Activated naive CD8-positive, alpha-beta T cell treated with anti-CD3 and anti-CD28 coated beads for 36 hours (primary cell): ENCODE measurements at regions not wholly inside any gene's neighbourhood (a gene's known extent, or its start where the extent isn't known, plus 50 kb on each side); places are given as distances from the start of the nearest gene placed in this dataset.
"Not testable (repeated sequence)": the region's sequence is repeated elsewhere in the genome, so short reads cannot be mapped to it uniquely, and the experiment has no call there.

Experiments used
- DNase-seq: peaks from one replicate; pipeline ENCODE4 v3.0.0; 2021
- H3K27ac Mint-ChIP-seq: one replicate; pipeline ENCODE4 v1.8.0; 2022; ENCODE audit warnings: mild to moderate bottlenecking, moderate library complexity, mixed read lengths
- H3K27me3 Mint-ChIP-seq: one replicate; pipeline ENCODE4 v1.8.0; 2022; ENCODE audit warnings: mild to moderate bottlenecking, mixed read lengths
- H3K36me3 Mint-ChIP-seq: one replicate; pipeline ENCODE4 v1.8.0; 2021; ENCODE audit warnings: mild to moderate bottlenecking, mixed read lengths
- H3K4me1 Mint-ChIP-seq: one replicate; pipeline ENCODE4 v1.8.0; 2021; ENCODE audit warnings: mixed read lengths
- H3K4me3 Mint-ChIP-seq: one replicate; pipeline ENCODE4 v1.8.0; 2022; ENCODE audit warnings: mild to moderate bottlenecking, moderate library complexity, mixed read lengths
- H3K9me3 Mint-ChIP-seq: one replicate; pipeline ENCODE4 v1.8.0; 2022; ENCODE audit warnings: mixed read lengths

DNA sequence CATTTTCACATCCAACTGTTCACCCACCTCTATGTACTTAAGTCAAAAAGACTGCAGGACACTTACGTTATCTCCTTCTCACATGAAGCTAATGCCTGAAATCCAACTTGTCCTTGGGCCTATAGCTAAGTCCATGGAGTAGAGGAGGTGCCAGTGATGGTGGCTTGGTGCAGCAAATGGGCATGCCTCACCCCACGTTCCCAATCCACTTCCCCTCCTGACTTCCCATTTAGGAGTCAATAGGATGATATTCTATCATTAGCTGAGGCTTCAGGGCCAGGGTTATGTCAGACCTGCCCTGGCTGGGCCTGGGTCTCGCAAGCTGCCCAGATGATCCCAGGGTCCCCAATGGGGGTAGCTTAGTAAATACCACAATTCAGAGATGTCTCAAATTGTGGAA is 410.4 kb downstream of the MAFB start:
- no peak overlapping the region for H3K4me3 Mint-ChIP-seq
- peaks cover 7% of the 10 kb centered on the region for H3K27me3 Mint-ChIP-seq
- H3K27ac Mint-ChIP-seq = no peak overlapping the region
- H3K36me3 Mint-ChIP-seq = no peaks in the 10 kb centered on the region
- no peaks in the 10 kb centered on the region for H3K4me1 Mint-ChIP-seq
- no peaks in the 10 kb centered on the region for H3K9me3 Mint-ChIP-seq
- DNase-seq = no peak

DNA sequence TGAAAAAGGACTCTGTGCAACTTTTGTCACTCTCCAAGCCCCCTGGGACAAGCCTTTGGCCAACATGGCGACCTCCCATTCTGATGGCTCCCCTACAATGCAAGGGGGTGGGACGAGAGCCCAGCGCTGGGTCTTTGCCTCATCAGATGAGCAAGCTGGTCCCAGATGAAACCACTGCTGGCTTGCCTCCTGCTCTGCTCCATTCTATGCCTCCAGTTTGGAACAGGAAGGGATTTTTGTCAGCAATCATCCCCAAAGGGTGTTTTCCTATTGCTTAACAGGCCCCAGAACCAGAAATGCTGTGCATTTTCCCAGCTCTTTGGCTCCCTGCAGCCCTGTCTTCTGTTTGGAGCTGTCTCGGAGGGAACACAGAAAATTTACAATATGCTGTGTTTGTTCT is 412.7 kb downstream of the MAFB start:
- H3K4me1 Mint-ChIP-seq = no peaks in the 10 kb centered on the region
- peaks cover 7% of the 10 kb centered on the region for H3K27me3 Mint-ChIP-seq
- H3K9me3 Mint-ChIP-seq = no peaks in the 10 kb centered on the region
- H3K4me3 Mint-ChIP-seq = no peak overlapping the region
- H3K27ac Mint-ChIP-seq = no peak overlapping the region
- DNase-seq = no peak
- no peaks in the 10 kb centered on the region for H3K36me3 Mint-ChIP-seq

DNA sequence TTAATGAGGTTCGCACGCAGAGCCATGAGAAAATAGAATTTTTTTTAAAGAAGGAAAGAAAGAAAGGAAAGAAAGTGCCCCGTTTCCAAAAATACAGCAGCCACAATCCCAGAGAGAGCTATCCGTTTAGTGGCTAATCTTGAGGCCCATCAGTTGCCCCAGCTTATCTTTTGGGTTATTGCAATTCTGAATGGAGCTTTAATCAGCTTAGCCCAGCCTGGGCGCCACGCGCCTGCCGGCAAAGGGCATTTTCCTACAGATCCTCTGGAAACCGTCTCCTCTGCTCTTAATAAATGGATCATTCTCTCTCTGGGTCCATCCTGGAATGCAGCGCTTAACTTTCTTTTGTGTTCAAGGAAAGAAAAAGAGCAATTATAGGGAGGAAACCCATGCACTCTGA is 413.3 kb downstream of the MAFB start:
- no peak for DNase-seq
- no peaks in the 10 kb centered on the region for H3K9me3 Mint-ChIP-seq
- no peak overlapping the region for H3K4me3 Mint-ChIP-seq
- H3K27ac Mint-ChIP-seq = no peak overlapping the region
- peaks cover 7% of the 10 kb centered on the region for H3K27me3 Mint-ChIP-seq
- H3K4me1 Mint-ChIP-seq = no peaks in the 10 kb centered on the region
- no peaks in the 10 kb centered on the region for H3K36me3 Mint-ChIP-seq

DNA sequence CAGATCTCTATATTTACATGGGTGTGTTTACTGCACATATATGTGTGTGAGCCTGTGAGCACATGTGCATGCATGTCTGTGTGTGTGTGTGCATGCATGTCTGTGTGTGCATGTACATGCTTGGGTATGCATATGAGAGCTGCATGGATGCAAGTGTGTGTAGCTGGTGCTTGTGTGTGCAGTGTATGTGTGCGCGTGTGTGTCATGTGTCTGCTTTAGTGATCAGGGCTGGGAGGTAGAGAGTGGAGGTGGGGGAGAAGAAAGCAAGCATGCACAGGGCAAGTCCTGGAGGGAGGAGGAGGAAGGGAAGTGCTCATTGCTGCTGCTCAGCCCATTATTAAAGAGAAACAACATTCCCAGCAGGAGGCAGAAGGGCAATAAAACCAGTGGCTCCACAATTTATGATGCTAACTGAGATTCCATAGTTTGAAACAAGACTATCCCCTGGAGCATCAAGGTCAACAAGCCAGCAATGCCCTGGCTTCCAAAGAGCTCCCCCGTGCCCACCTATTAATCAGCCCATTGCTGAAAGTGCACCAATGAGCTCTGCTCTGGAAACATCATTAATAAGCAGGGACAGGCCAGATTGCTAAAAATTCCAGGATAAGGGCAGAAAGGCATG is 414.0 kb downstream of the MAFB start:
- Mint-ChIP-seq H3K9me3 (no peaks in the 10 kb centered on the region), H3K4me3 (no peak overlapping the region), H3K27ac (no peak overlapping the region), H3K27me3 (peaks cover 4% of the 10 kb centered on the region), H3K36me3 (no peaks in the 10 kb centered on the region), H3K4me1 (no peaks in the 10 kb centered on the region)
- DNase-seq = no peak

DNA sequence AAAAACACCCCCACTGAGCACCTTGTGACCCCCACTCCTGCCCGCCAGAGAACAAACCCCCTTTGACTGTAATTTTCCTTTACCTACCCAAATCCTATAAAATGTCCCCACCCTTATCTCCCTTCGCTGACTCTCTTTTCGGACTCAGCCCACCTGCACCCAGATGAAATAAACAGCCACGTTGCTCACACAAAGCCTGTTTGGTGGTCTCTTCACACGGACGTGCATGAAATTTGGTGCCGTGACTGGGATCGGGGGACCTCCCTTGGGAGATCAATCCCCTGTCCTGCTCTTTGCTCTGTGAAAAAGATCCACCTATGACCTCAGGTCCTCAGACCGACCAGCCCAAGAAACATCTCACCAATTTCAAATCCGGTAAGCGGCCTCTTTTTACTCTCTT is 419.8 kb downstream of the MAFB start:
- not testable (repeated sequence) for H3K9me3 Mint-ChIP-seq, H3K27ac Mint-ChIP-seq, H3K36me3 Mint-ChIP-seq, DNase-seq, H3K4me1 Mint-ChIP-seq, H3K4me3 Mint-ChIP-seq, H3K27me3 Mint-ChIP-seq

DNA sequence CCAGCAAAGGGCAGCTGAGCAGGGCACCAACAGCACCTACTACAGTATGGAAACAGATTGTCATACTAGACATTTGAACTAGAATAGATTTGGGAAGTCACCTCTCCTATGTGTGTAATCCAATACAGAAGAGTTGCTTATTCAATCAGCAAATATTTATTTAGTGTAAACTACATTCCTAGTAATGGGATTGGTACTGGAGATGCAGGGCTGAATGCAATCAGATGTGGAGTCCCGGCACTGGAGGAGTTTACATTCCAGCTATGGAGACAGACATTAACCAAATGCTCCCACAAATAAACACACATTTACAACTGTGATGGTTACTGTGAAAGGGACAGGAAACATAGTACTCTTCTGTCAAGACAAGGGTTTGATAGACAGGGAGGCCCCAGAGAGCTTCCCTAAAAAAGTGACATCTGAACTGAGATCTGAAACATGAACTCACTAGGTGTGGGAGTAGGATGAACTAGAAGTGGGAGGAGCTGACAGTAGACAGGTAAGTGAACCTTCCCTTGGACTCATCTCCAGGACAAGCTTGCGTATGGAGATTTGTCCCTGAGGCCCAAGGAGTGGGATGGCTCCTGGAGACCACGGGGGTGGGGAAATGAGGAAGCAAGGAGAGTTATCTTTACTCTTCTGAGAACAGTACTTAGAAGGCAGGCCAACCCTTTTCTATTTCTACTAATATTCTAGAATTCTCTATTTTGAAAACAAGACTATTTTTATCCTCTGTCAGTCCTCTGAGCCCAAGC is 420.5 kb downstream of the MAFB start:
- H3K27ac Mint-ChIP-seq = no peak overlapping the region

DNA sequence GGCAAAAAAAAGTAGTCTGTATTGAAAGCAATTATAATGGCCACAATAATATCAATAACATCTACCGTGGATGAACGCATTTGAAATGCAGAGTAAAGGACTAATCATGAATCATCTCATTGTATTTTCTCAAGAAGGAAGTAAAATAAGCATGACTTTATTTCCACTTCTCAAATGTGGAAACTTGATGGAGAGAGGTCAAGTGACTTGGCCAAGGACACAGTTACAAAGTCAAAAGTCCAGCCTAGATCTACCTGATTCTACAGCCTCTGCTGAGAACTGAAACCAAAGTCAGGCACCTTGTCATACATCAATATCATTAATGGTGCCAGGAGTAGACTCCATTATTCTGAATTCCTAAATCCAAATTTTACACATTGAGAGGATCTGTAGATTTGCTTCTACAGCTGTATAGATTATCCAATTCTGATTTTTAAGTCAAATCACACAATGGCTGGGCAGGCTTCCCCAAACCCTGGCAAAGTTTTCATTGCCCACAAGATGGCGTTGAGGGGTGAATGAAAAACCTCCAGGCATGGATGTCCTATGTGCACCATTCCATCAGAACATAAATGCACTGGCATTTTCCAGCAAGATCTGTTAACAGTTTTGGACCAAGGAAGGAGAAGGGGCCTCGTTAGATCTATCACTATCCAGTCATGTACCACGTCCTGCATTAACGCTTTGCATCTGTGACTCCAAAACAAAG is 423.1 kb downstream of the MAFB start:
- H3K36me3 Mint-ChIP-seq = no peaks in the 10 kb centered on the region
- no peak overlapping the region for H3K4me3 Mint-ChIP-seq
- H3K9me3 Mint-ChIP-seq = no peaks in the 10 kb centered on the region
- H3K27me3 Mint-ChIP-seq = no peaks in the 10 kb centered on the region
- DNase-seq = no peak
- no peaks in the 10 kb centered on the region for H3K4me1 Mint-ChIP-seq
- H3K27ac Mint-ChIP-seq = no peak overlapping the region

More for the DNA sequence above, 420.5 kb downstream of the MAFB start:
- H3K9me3 Mint-ChIP-seq = no peaks in the 10 kb centered on the region
- H3K4me1 Mint-ChIP-seq = no peaks in the 10 kb centered on the region
- no peaks in the 10 kb centered on the region for H3K36me3 Mint-ChIP-seq
- H3K27me3 Mint-ChIP-seq = no peaks in the 10 kb centered on the region
- H3K4me3 Mint-ChIP-seq = no peak overlapping the region
- DNase-seq = no peak

DNA sequence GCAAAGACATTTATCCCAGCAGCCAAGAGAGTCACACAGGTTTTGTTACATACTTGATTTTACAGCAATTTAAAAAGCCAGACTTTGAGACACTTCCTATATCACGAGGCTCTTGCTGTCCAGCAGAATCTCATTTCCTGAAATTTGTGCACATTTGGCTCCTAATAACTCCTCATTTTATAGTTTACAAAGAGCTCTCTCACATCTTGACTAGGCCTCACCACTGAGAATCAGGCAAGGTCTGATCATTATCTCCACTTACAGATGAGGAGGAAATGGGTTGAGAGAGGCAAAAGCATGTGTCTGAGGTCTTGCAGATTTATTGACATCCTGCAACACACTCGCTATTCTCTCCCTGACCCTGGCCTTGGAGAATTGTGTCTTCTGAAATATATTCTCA is 426.8 kb downstream of the MAFB start:
- H3K4me3 Mint-ChIP-seq = no peak overlapping the region
- DNase-seq = no peak
- H3K36me3 Mint-ChIP-seq = no peaks in the 10 kb centered on the region
- no peaks in the 10 kb centered on the region for H3K27me3 Mint-ChIP-seq
- no peaks in the 10 kb centered on the region for H3K4me1 Mint-ChIP-seq
- no peaks in the 10 kb centered on the region for H3K9me3 Mint-ChIP-seq
- no peak overlapping the region for H3K27ac Mint-ChIP-seq

DNA sequence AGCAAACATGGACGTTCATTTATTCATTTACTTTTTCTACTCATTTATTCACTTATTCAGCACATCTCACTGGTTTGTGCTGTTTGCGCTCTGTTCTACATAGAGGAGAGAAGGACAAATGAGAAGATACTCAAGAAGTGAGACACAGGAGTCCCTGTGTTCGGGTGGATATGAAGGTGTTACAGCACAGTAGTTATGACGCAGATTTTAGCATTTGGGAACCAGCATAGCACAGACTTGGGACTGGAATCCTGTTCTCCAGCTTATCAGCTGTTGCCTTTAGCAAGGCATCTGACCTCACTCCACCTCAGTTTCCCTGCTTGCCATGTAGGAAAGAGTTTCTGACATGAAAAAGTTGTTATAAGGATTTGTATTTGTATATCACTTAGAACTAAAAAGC is 430.1 kb downstream of the MAFB start:
- H3K4me3 Mint-ChIP-seq = no peak overlapping the region
- H3K36me3 Mint-ChIP-seq = no peaks in the 10 kb centered on the region
- no peak overlapping the region for H3K27ac Mint-ChIP-seq
- DNase-seq = no peak
- no peaks in the 10 kb centered on the region for H3K27me3 Mint-ChIP-seq
- H3K9me3 Mint-ChIP-seq = no peaks in the 10 kb centered on the region
- H3K4me1 Mint-ChIP-seq = no peaks in the 10 kb centered on the region

DNA sequence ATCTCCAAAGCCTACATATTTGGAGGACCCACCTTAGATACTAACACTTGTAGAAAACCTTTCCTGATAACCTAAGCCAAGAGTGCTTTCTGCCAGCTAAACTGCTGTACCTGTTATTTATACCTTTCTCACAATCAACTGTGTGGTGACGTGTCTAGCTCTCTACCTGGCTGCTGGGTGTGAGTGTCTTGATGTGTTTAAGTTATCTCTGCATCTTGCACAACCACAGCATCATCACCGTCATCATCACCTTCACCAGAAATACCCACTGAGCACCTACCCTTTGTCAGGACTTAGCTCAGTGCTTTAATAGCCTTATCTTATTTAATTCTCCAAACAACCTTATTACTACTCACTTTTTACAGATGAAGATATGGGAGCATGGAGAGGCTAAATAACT is 431.3 kb downstream of the MAFB start:
- H3K36me3 Mint-ChIP-seq = no peaks in the 10 kb centered on the region
- H3K4me3 Mint-ChIP-seq = no peak overlapping the region
- no peak for DNase-seq
- no peaks in the 10 kb centered on the region for H3K4me1 Mint-ChIP-seq
- H3K27ac Mint-ChIP-seq = no peak overlapping the region
- H3K9me3 Mint-ChIP-seq = no peaks in the 10 kb centered on the region
- H3K27me3 Mint-ChIP-seq = peaks cover 3% of the 10 kb centered on the region

DNA sequence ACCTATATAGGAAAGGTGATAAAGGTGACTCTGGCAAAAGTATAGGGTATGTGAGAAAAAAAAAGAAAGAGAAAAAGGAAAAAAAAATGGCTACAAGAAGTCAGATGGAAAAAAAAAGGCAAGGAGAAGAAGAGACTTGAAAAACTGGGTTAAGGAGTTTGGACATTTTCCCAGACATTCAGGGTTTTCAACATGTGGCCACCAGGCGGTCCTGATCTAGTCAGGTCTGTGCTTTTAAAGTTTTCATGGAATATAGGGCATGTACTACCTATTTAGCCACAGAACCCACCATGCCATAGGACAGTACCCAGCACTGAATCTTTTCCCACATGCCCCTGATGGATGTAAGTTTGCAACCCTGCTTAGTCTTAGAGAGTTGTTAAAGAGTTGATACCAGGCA is 433.7 kb downstream of the MAFB start:
- peaks cover 3% of the 10 kb centered on the region for H3K9me3 Mint-ChIP-seq

DNA sequence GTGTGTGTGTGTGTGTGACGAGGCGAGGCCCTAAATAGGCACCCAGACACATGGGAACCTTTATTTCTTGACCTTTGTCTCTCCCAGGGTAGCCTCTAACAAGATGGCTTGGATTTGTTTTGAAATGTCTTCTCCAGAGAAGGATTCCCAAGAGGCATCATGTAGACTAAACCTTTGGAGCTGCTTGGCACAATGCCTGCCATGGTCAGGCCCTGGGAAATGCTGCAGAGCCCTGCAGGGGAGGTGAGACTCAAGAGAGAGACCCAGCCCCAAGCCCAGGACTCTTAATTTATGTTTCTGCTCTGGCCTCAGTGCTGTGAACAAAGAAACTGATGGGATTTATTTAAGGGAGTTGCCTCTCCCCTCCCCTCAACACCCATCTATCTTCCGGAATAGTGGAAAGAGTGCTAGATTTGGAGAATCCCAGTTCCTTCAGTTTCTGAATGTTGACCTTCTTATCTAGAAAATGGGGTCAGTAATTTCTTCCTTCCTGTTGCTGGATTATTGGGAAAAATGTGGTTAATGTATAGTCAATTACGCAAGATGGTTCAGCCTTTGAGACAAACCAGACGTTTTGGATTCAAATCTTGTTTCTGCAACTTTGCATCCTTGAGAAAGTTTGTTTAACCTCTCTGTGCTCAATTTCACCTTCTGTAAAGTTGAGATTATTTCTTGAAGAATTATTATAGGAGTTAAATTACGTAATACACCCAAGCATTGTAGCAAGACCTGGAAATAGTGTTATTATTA is 434.8 kb downstream of the MAFB start:
- DNase-seq = no peak
- H3K27me3 Mint-ChIP-seq = peaks cover 3% of the 10 kb centered on the region
- H3K4me1 Mint-ChIP-seq = no peaks in the 10 kb centered on the region
- no peak overlapping the region for H3K27ac Mint-ChIP-seq
- peaks cover 3% of the 10 kb centered on the region for H3K9me3 Mint-ChIP-seq
- no peak overlapping the region for H3K4me3 Mint-ChIP-seq
- H3K36me3 Mint-ChIP-seq = no peaks in the 10 kb centered on the region

More for the DNA sequence above, 433.7 kb downstream of the MAFB start:
- Mint-ChIP-seq H3K27me3 (peaks cover 3% of the 10 kb centered on the region), H3K36me3 (no peaks in the 10 kb centered on the region), H3K4me1 (no peaks in the 10 kb centered on the region), H3K27ac (no peak overlapping the region), H3K4me3 (no peak overlapping the region)
- DNase-seq = no peak

DNA sequence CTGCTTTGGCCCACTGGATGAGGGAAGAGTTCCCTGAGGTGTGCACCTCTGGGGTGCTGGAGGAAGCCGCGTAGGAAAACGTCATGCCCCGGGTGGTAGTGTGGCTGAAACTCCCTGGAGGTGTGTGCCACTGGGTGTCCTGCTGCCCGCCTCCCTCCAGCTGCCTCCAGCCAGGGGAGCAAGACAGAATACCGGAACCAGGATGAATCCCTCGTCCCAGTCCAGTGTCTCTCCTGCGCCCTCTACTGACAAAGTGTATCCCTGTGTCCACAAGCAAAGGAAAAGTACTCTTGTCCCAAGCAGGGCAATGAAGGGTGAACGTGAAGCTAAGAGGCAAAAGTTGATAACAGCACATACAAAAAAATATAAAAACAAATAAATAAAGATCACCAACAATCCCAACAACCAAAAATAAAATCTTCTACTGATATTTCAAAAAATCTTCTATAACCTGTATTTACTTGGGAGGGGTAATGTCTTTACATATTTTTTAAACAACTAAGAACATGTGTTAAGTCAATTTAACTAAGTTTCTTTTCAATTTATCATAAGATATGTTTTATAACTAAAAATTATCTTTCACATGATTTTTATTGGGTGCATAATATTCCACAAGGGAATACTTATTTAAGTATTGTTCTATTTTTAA is 437.6 kb downstream of the MAFB start:
- H3K4me3 Mint-ChIP-seq = no peak overlapping the region
- no peak overlapping the region for H3K27ac Mint-ChIP-seq
- no peaks in the 10 kb centered on the region for H3K4me1 Mint-ChIP-seq
- H3K27me3 Mint-ChIP-seq = peaks cover 3% of the 10 kb centered on the region
- peaks cover 4% of the 10 kb centered on the region for H3K9me3 Mint-ChIP-seq
- no peak for DNase-seq
- no peaks in the 10 kb centered on the region for H3K36me3 Mint-ChIP-seq

DNA sequence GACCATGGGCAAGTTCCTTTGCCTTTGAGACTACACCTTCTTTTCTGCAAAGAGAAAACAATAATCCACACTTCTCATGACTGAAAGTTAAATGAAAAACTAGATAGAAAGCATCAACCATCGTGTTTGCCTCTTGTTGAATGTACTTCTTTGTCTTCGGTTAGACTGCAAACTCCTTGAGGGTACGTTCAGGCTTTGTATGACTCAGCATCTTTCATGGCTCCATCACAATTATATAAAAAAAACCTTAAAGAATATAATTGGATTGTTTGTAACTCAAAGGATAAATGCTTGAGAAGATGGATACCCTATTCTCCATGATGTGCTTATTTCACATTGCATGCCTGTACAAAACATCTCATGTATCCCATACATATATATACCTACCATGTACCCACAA is 439.2 kb downstream of the MAFB start:
- Mint-ChIP-seq H3K27ac (no peak overlapping the region), H3K27me3 (peaks cover 3% of the 10 kb centered on the region), H3K4me1 (no peaks in the 10 kb centered on the region), H3K9me3 (peaks cover 4% of the 10 kb centered on the region), H3K36me3 (no peaks in the 10 kb centered on the region), H3K4me3 (no peak overlapping the region)
- no peak for DNase-seq

DNA sequence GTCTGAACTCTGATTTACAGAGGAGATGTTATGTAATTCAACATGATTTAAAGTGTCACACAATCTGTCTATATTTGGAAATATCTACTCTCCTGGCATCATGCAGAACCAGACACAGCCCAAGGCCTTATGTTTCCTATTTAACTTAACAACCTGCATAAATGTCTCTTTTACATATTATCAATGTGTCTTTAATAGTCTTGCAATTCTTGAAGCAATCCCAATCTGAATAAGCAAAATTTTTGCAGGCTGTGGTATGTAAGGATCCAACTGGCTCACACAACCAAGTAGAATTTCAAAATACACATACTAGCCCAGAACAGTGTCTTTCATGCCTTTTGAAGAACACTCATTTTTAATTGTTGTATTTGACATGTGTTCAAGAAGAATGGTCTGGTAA is 443.2 kb downstream of the MAFB start:
- no peak for DNase-seq
- Mint-ChIP-seq H3K27me3 (peaks cover 15% of the 10 kb centered on the region), H3K27ac (no peak overlapping the region), H3K4me3 (no peak overlapping the region), H3K36me3 (no peaks in the 10 kb centered on the region), H3K9me3 (peaks cover 2% of the 10 kb centered on the region), H3K4me1 (no peaks in the 10 kb centered on the region)
